Neural crest cell (in vitro differentiated cells): ENCODE measurements at regions not wholly inside any gene's neighbourhood (a gene's known extent, or its start where the extent isn't known, plus 50 kb on each side); places are given as distances from the start of the nearest gene placed in this dataset.

ENCODE experiments used
- DNase-seq: peaks from one replicate; pipeline ENCODE4 v3.0.0; 2021; ENCODE audit warnings: low read depth, mixed read lengths, low spot score
- H3K27ac Mint-ChIP-seq: one replicate; pipeline ENCODE4 v1.8.0; 2021; ENCODE audit warnings: mild to moderate bottlenecking, mixed read lengths; ENCODE audit not compliant: unreplicated experiment
- H3K27me3 Mint-ChIP-seq: 2 replicates; pipeline ENCODE4 v1.8.0; 2021; ENCODE audit warnings: low read depth, mild to moderate bottlenecking, mixed read lengths
- H3K36me3 Mint-ChIP-seq: 2 replicates; pipeline ENCODE4 v1.8.0; 2021; ENCODE audit warnings: low read depth, mild to moderate bottlenecking, mixed read lengths
- H3K4me1 Mint-ChIP-seq: 2 replicates; pipeline ENCODE4 v1.8.0; 2021; ENCODE audit warnings: mixed read lengths
- H3K4me3 Mint-ChIP-seq: one replicate; pipeline ENCODE4 v1.8.0; 2021; ENCODE audit warnings: mild to moderate bottlenecking, mixed read lengths
- H3K9me3 Mint-ChIP-seq: 2 replicates; pipeline ENCODE4 v1.8.0; 2021; ENCODE audit warnings: mixed read lengths
- CTCF ChIP-seq: fragments of 200-600 bp; sonication (generic); conservative IDR thresholded peaks from 2 replicates; pipeline ENCODE4 v1.5.0; 2021; ENCODE audit warnings: antibody characterized with exemption, mild to moderate bottlenecking

GRCh38 chr1:218850367-218850766 is 323.3 kb upstream of the LYPLAL1 start:
- Mint-ChIP-seq H3K27me3 (no peaks in the 10 kb centered on the region), H3K27ac (no peak overlapping the region), H3K36me3 (no peaks in the 10 kb centered on the region), H3K9me3 (no peaks in the 10 kb centered on the region), H3K4me3 (no peak overlapping the region), H3K4me1 (no peaks in the 10 kb centered on the region)
- no peak for TF ChIP-seq CTCF
- DNase-seq, result no peak

- no peak for TF ChIP-seq CTCF
- H3K4me3 Mint-ChIP-seq, result no peak overlapping the region
- H3K27me3 Mint-ChIP-seq, result no peaks in the 10 kb centered on the region
- no peak overlapping the region for H3K27ac Mint-ChIP-seq
- no peaks in the 10 kb centered on the region for H3K36me3 Mint-ChIP-seq
- no peaks in the 10 kb centered on the region for H3K4me1 Mint-ChIP-seq
- H3K9me3 Mint-ChIP-seq, result no peaks in the 10 kb centered on the region
- DNase-seq, result no peak
Observed at GRCh38 chr1:218851586-218851985, 322.1 kb upstream of the LYPLAL1 start.

- no peaks in the 10 kb centered on the region for H3K9me3 Mint-ChIP-seq
- no peak overlapping the region for H3K27ac Mint-ChIP-seq
- H3K4me1 Mint-ChIP-seq, result no peaks in the 10 kb centered on the region
- TF ChIP-seq CTCF, result no peak
- H3K4me3 Mint-ChIP-seq, result no peak overlapping the region
- H3K27me3 Mint-ChIP-seq, result no peaks in the 10 kb centered on the region
- no peaks in the 10 kb centered on the region for H3K36me3 Mint-ChIP-seq
- no peak for DNase-seq
Observed at GRCh38 chr1:218852527-218852926, 321.2 kb upstream of the LYPLAL1 start.

GRCh38 chr1:218863987-218864386 is 309.7 kb upstream of the LYPLAL1 start:
- peaks cover 5% of the 10 kb centered on the region for H3K4me1 Mint-ChIP-seq
- no peak overlapping the region for H3K27ac Mint-ChIP-seq
- H3K36me3 Mint-ChIP-seq, result no peaks in the 10 kb centered on the region

GRCh38 chr1:218865591-218865990 is 308.1 kb upstream of the LYPLAL1 start:
- no peak for TF ChIP-seq CTCF
- no peaks in the 10 kb centered on the region for H3K36me3 Mint-ChIP-seq
- no peaks in the 10 kb centered on the region for H3K27me3 Mint-ChIP-seq
- DNase-seq, result no peak
- peaks cover 5% of the 10 kb centered on the region for H3K4me1 Mint-ChIP-seq
- no peak overlapping the region for H3K4me3 Mint-ChIP-seq
- H3K27ac Mint-ChIP-seq, result no peak overlapping the region
- H3K9me3 Mint-ChIP-seq, result no peaks in the 10 kb centered on the region

More at GRCh38 chr1:218863987-218864386, 309.7 kb upstream of the LYPLAL1 start:
- DNase-seq, result no peak
- Mint-ChIP-seq H3K27me3 (no peaks in the 10 kb centered on the region), H3K9me3 (no peaks in the 10 kb centered on the region), H3K4me3 (no peak overlapping the region)
- TF ChIP-seq CTCF, result no peak

- Mint-ChIP-seq H3K9me3 (peaks cover 4% of the 10 kb centered on the region), H3K4me3 (no peak overlapping the region), H3K27me3 (no peaks in the 10 kb centered on the region), H3K27ac (no peak overlapping the region), H3K4me1 (peaks cover 5% of the 10 kb centered on the region), H3K36me3 (no peaks in the 10 kb centered on the region)
- TF ChIP-seq CTCF, result no peak
- no peak for DNase-seq
Observed at GRCh38 chr1:218866507-218866906, 307.2 kb upstream of the LYPLAL1 start.
